GM21381 (cell line): ENCODE measurements at regions not wholly inside any gene's neighbourhood (a gene's known extent, or its start where the extent isn't known, plus 50 kb on each side); places are given as distances from the start of the nearest gene placed in this dataset.
"Not testable (repeated sequence)": the region's sequence is repeated elsewhere in the genome, so short reads cannot be mapped to it uniquely, and the experiment has no call there.

Experiments
- ATAC-seq: cut with Tn5 transposase; IDR thresholded peaks from one replicate; pipeline ENCODE4 v1.9.1; 2021; ENCODE audit warnings: mild to moderate bottlenecking, moderate library complexity; ENCODE audit not compliant: unreplicated experiment

DNA sequence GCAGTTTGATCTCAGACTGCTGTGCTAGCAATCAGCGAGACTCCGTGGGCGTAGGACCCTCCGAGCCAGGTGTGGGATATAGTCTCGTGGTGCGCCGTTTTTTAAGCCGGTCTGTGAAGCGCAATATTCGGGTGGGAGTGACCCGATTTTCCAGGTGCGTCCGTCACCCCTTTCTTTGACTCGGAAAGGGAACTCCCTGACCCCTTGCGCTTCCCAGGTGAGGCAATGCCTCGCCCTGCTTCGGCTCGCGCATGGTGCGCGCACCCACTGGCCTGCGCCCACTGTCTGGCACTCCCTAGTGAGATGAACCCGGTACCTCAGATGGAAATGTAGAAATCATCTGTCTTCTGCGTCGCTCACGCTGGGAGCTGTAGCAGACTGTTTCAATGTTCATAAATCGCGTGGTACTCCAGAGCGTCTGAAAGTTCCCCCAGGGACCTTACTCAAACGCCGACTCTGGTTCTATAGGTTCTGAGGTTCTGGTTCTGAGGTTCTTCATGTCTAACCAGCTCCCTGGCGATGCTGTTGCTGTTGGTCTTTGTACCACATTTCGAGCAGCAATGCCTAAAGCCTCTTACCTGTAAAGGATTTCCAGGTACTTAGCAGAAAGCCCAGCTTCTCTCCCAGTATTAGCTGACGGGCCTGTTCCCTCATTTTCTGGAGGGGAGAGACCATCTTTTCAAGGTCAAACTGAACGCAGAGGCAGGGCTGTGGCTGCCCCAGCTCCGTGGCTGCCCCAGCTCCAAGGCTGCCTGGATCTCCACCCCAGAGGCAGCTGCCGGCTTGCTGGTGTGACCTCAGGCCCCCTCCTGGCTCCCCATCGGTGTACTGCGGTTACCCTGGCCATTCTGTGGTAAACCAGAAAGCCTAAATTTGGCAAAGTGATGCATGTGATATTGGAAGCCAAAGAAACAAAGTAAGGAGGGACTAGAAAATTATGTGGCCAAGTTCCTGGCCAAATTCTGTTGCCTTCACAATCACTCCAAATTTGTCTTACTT is 207.9 kb downstream of the RAB11FIP2 start:
- not testable (repeated sequence) for ATAC-seq

DNA sequence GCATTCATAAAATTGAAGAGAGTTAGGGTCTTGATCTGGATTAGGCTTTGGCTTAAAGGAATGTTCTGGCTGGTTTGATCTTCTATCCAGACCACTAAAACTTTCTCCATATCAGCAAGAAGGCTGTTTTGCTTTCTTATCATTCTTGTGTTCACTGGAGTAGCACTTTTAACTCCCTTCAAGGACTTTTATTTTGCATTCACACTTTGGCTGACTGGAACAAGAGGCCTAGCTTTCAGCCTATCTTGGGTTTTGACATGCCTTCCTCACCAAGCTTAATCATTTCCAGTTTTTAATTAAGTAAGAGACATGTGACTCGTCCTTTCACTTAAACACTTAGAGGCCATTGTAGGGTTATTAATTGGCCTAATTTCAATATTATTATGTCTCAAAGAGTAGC is 190.3 kb downstream of the RAB11FIP2 start:
- ATAC-seq = not testable (repeated sequence)

DNA sequence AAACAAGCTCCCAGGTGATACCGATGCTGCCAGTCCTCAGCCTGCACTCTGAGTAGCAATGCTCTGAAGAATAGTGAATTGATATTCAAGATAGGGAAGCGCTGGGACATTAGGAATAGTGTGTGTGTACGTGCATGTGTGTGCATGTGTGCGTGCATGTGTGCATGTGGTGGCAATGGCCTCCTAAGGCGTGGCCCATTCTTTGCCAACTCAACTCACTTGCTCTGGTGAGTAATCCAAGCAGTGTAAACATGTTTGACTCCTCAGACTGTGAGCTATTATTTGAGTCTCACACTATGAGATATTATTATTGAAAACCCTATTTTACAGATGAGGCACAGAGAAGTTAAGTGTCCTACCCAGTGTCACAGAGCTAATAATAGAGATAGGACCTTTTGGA is 186.6 kb downstream of the RAB11FIP2 start:
- no peak for ATAC-seq

DNA sequence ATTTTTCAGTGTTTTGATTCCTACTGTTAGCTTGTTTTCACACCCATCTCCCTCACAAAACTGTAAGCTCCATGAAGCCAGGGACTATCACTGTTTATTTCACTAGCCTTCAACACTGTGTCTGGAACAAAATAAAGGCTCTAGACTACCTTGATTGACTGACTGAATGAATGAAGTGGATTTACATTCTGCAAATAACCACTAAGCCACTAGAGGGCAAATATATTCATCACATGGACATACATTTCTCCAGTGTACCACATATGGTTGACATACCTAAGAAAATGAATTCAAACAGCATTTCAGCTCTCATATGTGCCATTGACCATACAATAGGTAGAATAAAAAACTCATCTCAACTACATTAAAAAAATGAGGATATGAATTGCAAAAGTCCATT is 185.9 kb downstream of the RAB11FIP2 start:
- ATAC-seq = no peak

DNA sequence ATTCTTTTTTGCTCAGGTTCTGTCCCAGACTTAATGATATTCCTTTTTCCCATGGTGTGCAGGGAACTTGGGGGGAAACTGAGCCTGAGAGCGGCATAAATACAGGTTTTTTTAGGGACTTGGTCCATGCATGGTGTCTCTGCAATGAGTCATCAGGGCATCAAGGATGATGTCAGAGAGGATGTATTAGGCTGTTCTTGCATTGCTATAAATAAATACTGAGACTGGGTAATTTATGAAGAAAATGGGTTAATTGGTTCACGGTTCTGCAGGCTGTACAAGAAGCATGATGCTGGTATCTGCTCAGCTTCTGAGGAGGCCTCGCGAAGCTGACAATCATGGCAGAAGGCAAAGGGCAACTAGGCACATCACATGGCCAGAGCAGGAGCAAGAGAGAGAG is 185.4 kb downstream of the RAB11FIP2 start:
- no peak for ATAC-seq

DNA sequence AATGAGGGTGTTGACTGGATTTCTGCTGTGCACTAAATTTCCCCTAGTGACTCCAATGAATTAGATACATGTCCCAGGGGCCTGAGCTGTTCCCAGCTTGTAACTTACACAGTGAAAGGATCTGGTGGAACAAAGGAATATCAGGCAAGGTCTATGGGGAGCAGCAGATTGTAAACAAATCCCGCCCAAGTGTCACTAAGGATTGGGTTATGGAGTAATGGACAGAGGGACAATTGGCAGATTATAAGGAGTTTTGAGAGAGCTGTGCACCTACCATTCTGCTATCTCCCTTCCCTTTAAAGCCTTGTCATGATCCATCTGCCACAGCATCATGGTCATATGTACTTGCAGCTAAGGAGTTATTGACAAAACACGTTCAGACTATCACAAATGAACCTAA is 183.0 kb downstream of the RAB11FIP2 start:
- ATAC-seq = no peak

DNA sequence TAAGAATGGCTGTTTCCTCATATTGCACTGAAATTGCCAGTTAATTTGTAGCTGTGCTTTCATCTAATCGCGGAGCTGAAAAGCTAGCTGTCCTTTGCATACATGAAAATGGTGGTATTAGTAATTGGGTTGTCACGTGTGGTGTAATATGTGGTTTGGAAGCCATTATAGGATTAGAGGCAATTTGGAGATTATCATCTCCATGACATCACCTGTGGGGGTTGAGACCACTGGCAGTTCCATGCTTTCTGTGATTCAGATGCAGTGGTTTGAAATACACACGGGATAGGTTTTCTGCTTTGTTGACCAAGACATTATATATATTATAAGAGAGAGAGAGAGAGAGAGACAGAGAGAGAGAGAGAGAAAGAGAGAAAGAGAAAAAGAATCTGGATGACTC is 180.8 kb downstream of the RAB11FIP2 start:
- ATAC-seq = no peak

DNA sequence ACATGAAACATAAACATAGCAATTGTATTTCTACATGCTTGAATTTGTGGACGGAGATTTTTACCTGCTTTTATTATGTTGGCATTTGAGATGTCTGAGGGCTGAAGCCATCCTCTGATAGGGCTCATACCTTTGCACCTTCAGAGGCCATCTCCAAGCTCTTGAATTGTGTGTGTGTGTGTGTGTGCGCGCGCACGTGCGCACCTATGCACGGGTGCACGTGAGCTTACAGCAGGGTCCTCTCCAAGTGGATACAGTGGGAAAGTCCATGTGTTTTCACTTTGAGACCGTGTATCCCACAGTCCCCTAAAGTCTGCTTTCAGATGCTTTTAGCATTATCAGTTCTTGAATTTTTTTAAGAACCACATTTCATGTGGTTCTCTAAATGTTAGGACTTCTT is 178.6 kb downstream of the RAB11FIP2 start:
- ATAC-seq = no peak

DNA sequence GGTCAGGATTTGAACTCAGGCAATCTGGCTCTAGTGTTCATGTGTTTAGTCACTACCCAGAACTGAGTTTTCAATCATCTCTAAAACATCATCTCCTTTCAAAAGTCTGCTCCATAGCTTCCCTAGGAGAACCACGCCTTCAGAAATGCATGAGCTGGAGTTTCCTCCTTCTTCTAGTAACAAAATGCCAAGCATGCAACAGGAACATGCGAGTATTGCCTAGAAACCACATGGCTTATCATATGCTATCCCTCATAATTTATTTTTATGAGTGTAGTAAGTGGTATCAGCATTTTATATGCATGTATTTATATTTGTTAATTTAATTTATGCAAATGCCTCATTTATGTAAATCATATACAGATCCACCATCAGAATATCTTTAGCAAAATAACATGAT is 170.9 kb downstream of the RAB11FIP2 start:
- ATAC-seq = no peak

DNA sequence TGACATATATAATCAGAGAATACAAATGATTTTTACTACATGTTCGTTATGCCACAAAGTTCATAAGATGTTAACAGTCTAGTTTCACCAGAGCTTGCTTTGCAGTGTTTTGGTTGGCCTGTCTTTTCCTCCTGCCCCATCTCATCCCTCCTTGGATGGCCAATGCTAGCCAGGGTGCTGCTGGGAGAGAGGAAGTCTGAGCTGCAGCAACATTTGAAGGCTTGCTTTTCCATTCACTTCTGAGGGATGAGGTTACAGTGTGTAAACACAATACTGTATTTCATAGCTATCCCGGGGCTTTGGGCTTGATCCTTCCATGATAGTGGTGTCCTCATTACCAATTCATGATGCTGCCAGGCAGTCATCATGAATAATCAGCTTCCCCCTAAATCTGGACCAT is 170.5 kb downstream of the RAB11FIP2 start:
- ATAC-seq = no peak

DNA sequence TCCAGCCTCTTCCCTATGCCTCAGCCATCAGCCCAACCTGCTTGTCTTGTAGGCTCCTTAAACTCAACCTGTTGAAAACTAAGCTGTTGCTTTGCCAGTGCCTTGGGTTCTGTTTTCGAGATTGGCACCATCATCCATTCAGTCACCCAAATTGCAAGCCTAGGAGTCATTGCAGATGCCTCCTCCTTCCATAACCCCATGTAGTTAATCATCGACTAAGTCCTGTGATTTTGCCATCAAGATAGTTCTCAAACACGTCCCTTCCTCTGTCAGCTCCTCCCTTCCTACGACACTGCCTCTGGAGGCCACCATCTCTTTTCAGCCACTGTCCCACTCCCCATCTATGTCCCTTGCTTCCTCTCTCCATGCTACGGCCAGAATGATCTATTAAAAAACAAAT is 168.1 kb downstream of the RAB11FIP2 start:
- no peak for ATAC-seq

DNA sequence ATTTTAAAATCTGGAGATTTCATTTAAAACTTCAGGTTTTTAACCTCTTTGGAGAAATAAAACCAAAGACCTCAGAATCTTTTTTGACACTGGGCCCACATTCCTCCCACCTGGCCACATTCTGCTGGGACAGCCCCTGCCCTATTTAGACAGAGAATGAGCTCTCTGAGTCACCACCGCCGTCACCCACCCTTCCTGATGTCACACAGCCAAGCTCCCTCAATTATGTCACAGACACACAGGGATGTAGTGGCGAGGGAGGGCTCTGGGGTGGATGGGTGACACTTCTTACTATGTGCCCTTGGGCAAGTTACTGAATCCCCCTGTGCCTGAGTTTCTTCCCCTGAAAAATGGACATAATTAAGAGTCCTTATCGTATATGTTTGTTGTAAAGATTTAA is 162.6 kb downstream of the RAB11FIP2 start:
- no peak for ATAC-seq

DNA sequence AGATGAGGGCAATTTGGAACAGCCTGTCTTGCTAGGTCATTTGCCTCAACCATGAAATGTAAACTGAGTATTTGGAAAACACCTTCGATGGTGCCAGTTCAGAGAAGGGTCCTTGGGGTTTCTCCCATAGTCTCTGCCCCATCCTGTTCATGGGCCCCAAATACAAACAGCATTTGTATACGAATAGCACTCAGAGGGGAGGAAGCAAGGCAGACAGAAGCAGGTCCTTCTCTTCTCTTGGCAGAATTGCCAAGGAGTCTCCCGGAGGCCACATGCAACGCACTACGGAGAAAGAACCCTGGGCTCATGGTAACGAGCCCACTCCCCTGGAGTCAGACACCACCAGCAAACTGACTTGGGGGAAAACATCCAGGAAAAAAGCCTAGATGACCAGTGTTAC is 162.1 kb downstream of the RAB11FIP2 start:
- no peak for ATAC-seq

DNA sequence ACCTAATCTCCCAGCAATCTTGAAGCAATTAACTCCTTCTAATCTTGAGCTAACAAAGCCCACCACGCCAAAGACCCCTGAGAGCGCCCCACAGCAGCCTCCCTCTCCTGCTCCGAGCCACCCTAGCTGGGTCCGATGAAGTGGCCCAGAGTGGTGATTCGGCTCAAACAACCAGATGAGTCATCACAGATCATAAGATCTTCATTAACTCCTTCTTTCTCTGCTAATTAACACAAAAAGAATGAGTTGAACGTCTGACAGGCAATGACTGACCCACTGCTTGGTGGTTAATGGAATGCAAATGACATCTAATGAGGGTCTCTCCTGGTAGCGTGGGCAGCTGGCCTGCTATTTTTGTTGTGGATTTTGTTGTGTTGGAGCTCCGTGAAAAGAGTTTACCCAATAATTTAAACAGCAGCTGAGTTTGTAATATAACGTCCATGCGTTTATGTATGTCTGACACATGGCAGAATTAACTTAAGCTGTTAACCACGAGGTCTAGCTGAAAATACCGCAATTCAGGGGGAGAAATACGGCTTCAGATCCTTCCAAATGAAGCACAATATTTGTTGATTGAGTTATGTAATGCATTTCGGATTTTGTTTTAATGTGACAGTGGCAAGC is 161.4 kb downstream of the RAB11FIP2 start:
- no peak for ATAC-seq

DNA sequence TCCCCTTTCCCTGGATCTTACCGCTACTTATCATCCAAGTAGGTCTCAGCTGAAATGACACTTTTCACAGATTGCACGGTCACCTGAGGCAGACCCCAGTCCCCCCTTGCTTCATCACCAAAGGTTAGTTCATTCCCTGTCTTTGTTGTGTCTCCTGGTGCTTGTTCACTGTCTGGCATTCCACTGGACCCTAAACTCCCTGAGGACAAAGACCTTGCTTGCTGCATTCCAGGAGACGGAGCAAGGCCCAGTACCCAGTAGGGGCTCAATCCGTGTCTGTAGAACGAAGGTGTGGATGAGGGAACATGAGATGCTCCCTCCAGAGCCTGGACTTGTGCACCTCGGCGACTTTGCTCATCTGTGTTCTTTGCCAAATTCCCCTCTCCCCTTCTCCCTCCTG is 160.0 kb downstream of the RAB11FIP2 start:
- no peak for ATAC-seq

DNA sequence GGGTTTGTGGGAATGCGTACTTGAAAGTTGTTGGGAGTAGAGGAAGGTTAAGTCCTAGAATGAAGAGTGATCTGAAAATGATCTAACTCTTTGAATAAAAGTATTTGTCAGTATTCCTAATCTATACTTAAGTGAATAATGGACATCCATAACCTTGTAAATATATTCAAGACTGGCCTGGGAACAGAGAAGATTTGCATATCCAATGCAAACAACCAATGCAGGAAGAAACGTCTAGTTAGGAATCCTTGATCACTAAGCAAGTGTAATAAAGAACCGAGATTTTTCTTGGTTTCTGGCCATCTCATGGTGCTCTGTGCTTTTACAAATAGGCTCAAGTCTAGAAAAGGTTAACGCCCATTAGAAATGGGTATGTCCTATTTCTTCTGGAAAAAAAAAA is 157.1 kb downstream of the RAB11FIP2 start:
- no peak for ATAC-seq

DNA sequence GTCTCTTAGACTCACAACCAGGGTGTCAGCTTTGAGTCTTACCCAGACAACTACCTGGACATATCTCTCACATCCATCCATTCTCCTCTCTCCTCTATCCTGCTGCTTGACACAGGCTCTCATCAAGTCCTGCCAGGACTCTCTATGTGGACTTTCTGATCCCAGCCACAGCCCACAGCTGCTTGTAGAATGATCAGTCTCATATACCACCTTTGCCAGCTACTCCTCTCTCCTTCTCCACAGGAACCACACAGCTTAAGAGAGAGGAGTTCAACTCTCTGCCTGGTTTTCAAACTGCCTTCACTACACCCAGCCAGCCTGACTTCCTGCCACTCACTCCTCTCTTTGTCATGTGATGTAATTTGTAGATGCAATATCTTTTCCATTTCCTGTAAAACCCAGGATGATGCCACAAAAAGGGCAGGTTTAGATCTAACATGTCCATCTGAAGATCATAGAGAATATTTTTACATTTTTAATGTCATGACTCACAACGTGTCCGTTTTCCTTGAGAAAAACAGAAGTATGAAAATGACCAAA is 154.0 kb downstream of the RAB11FIP2 start:
- no peak for ATAC-seq

DNA sequence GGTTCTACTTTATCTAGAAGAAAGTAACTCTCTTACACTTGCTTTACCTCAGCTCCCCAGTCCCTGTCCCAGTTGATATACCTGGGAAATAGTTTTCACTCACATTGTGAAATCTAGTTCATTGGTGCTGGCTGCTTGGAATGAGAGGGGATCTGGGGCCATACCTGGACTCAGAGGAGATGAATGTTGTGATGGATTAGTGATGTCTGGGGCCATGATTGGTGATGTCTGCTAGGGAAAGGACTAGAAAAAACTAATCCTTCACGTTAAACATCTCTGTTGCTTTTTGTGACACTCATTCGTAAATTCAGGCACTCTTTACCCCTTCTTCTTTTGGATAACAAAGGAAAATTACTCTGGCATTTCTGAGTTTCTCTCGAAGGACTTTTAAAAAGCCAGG is 152.4 kb downstream of the RAB11FIP2 start:
- no peak for ATAC-seq

DNA sequence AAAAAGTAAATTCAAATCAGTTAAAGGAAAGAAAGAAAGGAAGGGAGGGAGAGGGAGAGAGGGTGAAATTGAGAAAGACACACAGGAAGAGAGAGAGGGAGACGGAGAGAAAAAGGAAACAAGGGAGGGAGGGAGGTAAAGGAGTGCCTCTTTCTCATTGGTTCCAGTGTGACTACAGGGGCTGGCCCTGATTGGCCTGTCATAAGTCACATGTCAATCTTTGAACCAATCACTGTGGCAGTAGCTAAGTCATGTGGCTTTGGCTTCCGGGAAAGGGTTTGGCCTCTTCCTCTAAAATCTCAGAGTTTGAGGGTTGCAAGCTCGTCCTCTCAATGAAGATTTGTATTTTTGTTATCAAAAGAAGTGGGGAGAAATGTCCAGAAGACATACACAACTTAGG is 150.2 kb downstream of the RAB11FIP2 start:
- no peak for ATAC-seq

DNA sequence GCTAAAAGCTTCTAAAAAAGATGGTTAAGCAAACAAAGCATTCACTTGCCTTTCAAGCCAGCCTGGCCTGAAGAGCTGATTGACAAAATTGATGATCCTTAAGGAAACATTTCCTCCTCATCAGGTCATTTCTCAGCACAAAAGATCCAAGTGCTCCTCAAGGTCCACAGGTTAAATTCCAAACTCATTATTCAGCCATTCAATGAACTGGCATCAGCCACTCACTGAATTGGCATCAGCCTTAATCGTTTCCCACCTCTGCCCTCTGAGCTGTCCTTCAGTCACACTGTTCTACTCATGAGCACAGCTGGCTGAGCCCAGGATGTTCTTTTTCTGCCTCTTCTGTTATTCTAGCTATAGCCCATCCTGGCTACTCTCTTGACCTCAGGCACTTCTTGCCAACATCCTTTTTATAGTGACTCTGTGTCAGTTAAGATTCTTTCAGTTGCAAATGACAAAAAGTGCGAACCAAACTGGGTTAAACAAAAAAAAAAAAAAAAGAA is 147.5 kb downstream of the RAB11FIP2 start:
- no peak for ATAC-seq

DNA sequence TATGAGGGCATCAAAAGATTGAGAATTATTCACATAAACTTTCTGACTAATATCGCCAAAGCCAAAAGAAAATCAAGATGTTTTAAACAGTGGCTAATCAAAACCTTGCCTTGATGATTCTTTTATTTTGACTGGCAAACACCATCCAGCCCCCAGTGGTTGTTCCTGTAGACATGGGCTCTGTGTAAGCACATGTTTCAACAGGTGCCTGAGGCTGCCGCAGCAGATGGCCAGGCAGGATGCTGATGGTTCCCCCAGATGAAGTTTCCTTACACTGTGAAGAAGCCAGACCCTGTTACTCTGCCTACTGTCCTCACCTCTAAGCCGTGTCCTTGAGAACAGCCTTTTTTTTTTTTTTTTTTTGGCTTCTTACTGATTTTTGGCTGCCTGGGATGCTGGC is 146.5 kb downstream of the RAB11FIP2 start:
- no peak for ATAC-seq

DNA sequence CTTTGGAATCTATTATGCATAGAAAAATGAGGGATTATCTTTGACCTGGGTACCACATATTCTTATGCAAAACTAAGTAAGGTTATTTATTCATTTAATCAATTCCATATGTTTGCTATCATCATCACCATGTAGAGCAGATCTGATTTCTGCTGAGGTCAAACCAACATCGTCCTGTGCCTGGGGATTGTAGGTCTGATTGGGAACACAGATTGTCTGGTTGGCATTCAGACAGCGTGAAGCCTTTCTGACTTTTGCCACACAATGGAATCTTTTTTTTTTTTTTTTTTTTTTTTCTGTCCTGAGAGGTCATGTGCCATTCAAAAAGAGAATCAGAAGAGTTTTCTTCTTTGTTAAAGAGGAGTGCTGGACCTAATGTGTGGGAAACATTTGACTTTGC is 142.9 kb downstream of the RAB11FIP2 start:
- no peak for ATAC-seq
